HepG2 (cell line): ENCODE measurements at regions not wholly inside any gene's neighbourhood (a gene's known extent, or its start where the extent isn't known, plus 50 kb on each side); places are given as distances from the start of the nearest gene placed in this dataset.

Source experiments
- ATAC-seq: fragments of 200-7000 bp; cut with Tn5 transposase; 3 replicates; pipeline ENCODE4 v1.9.1; 2020; ENCODE audit warnings: mild to moderate bottlenecking, moderate library complexity
- BruUV-seq: library from RNA; stranded (reverse); fragments of 400-500 nt; replicated peaks from 2 replicates; lab custom pipeline; 2021; lab: Mats Ljungman, UMichigan
- CTCF ChIA-PET: fragments of 300-600 bp; formaldehyde crosslinking; extraction: SDS; loops from one replicate; lab custom pipeline; 2021; ENCODE audit warnings: low total read pairs, inconsistent platforms, low intra/inter-chr PET ratio; lab: Yijun Ruan, JAX
- POLR2A ChIA-PET: fragments of 350-600 bp; sonication (Branson Sonifier 250); formaldehyde crosslinking; loops from one replicate; lab custom pipeline; 2020; ENCODE audit warnings: antibody characterized with exemption, inconsistent platforms; lab: Yijun Ruan, JAX
- DNase-seq: peaks from one replicate; pipeline ENCODE4 v3.0.0-alpha.2; 2015; ENCODE audit warnings: low spot score
- FAIRE-seq: peaks from 3 replicates; lab custom pipeline; 2011; peaks lifted over from hg19 to GRCh38; lab: Jason Lieb, UNC
- H2AFZ ChIP-seq: one replicate; pipeline ENCODE4 v1.6.1; 2011; ENCODE audit warnings: low read length, inconsistent platforms
- H3K27ac ChIP-seq: fragments of 300-600 bp; 3 replicates; pipeline ENCODE4 v1.8.0; 2011; ENCODE audit warnings: mixed run types, mild to moderate bottlenecking, mixed read lengths, low read length, inconsistent platforms; ENCODE audit not compliant: insufficient read depth; ENCODE audit errors: extremely low read length
- H3K27me3 ChIP-seq, 2 experiments: fragments of 200-600 bp in 1 of 2; 2 replicates in 1 of 2; 3 replicates in 1 of 2; pipeline versions ENCODE4 v1.6.0 to v1.8.0; 2011; ENCODE audit warnings: low read length in 2 of 2, mild to moderate bottlenecking in 2 of 2, moderate library complexity in 2 of 2, inconsistent platforms in 1 of 2; ENCODE audit not compliant: insufficient read depth in 2 of 2, control insufficient read depth in 1 of 2
- H3K36me3 ChIP-seq, 2 experiments: fragments of 200-600 bp in 1 of 2; replicated peaks in 1 of 2; 2 replicates in 1 of 2; 3 replicates in 1 of 2; pipeline versions ENCODE4 v1.5.1 to v1.8.0; 2011; ENCODE audit warnings: low read length in 2 of 2, inconsistent platforms in 1 of 2; ENCODE audit not compliant: insufficient read depth in 2 of 2, control insufficient read depth in 1 of 2
- H3K4me1 ChIP-seq: 2 replicates; pipeline ENCODE4 v1.5.1; 2012; ENCODE audit warnings: low read length, inconsistent platforms; ENCODE audit not compliant: insufficient read depth
- H3K4me2 ChIP-seq: 2 replicates; pipeline ENCODE4 v1.6.0; 2011; ENCODE audit warnings: low read depth, low read length, inconsistent platforms
- H3K4me3 ChIP-seq, 3 experiments: fragments of 200-600 bp in 1 of 3; sonication (generic), shearing (Covaris generic) in 1 of 3; replicated peaks in 1 of 3; 2 replicates each; pipeline ENCODE4 v1.5.1; 2011 to 2016; ENCODE audit warnings: low read length in 3 of 3, inconsistent platforms in 2 of 3, low read depth in 2 of 3, mild to moderate bottlenecking in 2 of 3, control low read depth in 1 of 3, mixed read lengths in 1 of 3; ENCODE audit not compliant: insufficient read depth in 1 of 3
- H3K79me2 ChIP-seq: one replicate; pipeline ENCODE4 v1.6.1; 2011; ENCODE audit warnings: low read length, inconsistent platforms; ENCODE audit not compliant: insufficient read depth
- H3K9ac ChIP-seq: 2 replicates; pipeline ENCODE4 v1.6.0; 2011; ENCODE audit warnings: mild to moderate bottlenecking, low read depth, low read length, inconsistent platforms; ENCODE audit not compliant: insufficient read depth
- H3K9me3 ChIP-seq: 2 replicates; pipeline ENCODE4 v1.5.1; 2012; ENCODE audit warnings: mild to moderate bottlenecking, low read length
- H4K20me1 ChIP-seq: 2 replicates; pipeline ENCODE4 v1.6.0; 2011; ENCODE audit warnings: inconsistent platforms, mild to moderate bottlenecking, low read length, moderate library complexity; ENCODE audit not compliant: insufficient read depth
- HOXA5 ChIP-seq: sonication (generic); formaldehyde crosslinking; IDR thresholded peaks from 2 replicates; pipeline ENCODE4 v1.4.0; 2020; ENCODE audit warnings: missing genetic modification reagents
- KDM2A ChIP-seq: sonication (generic); formaldehyde crosslinking; IDR thresholded peaks from 2 replicates; pipeline ENCODE4 v1.4.0; 2020; ENCODE audit warnings: low read depth, missing genetic modification reagents, borderline replicate concordance
- RELA ChIP-seq: sonication (generic); formaldehyde crosslinking; IDR thresholded peaks from 2 replicates; pipeline ENCODE4 v1.4.0; 2020; ENCODE audit warnings: missing genetic modification reagents
- SPEN ChIP-seq: sonication (generic); formaldehyde crosslinking; IDR thresholded peaks from 2 replicates; pipeline ENCODE4 v1.5.1; 2020; ENCODE audit warnings: low read depth, mild to moderate bottlenecking, missing genetic modification reagents
- THAP9 ChIP-seq: sonication (generic); formaldehyde crosslinking; IDR thresholded peaks from 2 replicates; pipeline ENCODE4; 2020; ENCODE audit warnings: missing genetic modification reagents, mild to moderate bottlenecking, borderline replicate concordance
- ZNF550 ChIP-seq: sonication (generic); formaldehyde crosslinking; IDR thresholded peaks from 2 replicates; pipeline ENCODE4 v1.4.0; 2020; ENCODE audit warnings: mild to moderate bottlenecking, missing genetic modification reagents, borderline replicate concordance
- ZNF639 ChIP-seq: conservative IDR thresholded peaks from 2 replicates; pipeline ENCODE4 v1.6.1; 2018; ENCODE audit warnings: missing genetic modification reagents
- WGBS: methylation state at CpG from one replicate; pipeline ENCODE4 v1.1.6; 2017; ENCODE audit warnings: low lambda C conversion rate; 5-methylcytosine and 5-hydroxymethylcytosine counted together
- in situ Hi-C: cut with HindIII; loops from 2 replicates; pipeline ENCODE4 v1.10.0; 2017; ENCODE audit warnings: low pct_unique_long_range_greater_than_20kb; ENCODE audit not compliant: extremely low pct_ligation_motif_present
- intact Hi-C: fragments of 100-400 bp; cut with micrococcal nuclease; formaldehyde crosslinking; loops from one replicate; pipeline ENCODE4 v1.10.0; 2022; ENCODE audit not compliant: unreplicated experiment

- 5% methylated on average over 5 of the region's 5 CpGs for WGBS
- Histone ChIP-seq H3K4me3 (no peak overlapping the region), H4K20me1 (no peaks in the 10 kb centered on the region), H3K4me2 (no peak overlapping the region), H3K9me3 (no peaks in the 10 kb centered on the region), H3K4me1 (no peaks in the 10 kb centered on the region), H3K27me3 (no peaks in the 10 kb centered on the region), H3K27ac (no peak overlapping the region), H3K36me3 (no peaks in the 10 kb centered on the region), H3K79me2 (no peaks in the 10 kb centered on the region), H2AFZ (no peak overlapping the region), H3K9ac (no peak overlapping the region)
- TF ChIP-seq ZNF550 (CRISPR knock-in tag) (no peak), THAP9 (CRISPR knock-in tag) (no peak), SPEN (CRISPR knock-in tag) (no peak), KDM2A (CRISPR knock-in tag) (no peak), ZNF639 (no peak), HOXA5 (CRISPR knock-in tag) (no peak), RELA (CRISPR knock-in tag) (no peak)
- ChIA-PET POLR2A (no interaction called here), CTCF (no interaction called here)
- no peak for ATAC-seq
- intact Hi-C loops (no loop called here), in situ Hi-C loops (no loop called here)
- FAIRE-seq: no peak
- BruUV-seq: no TSS peak
- DNase-seq: no peak
Observed at GRCh38 chr4:31187979-31188378, 467.8 kb downstream of the PCDH7 start.
